ENCODE measurements at regions not wholly inside any gene's neighbourhood (a gene's known extent, or its start where the extent isn't known, plus 50 kb on each side); places are given as distances from the start of the nearest gene placed in this dataset.
"Not testable (repeated sequence)": the region's sequence is repeated elsewhere in the genome, so short reads cannot be mapped to it uniquely, and the experiment has no call there.

DNA sequence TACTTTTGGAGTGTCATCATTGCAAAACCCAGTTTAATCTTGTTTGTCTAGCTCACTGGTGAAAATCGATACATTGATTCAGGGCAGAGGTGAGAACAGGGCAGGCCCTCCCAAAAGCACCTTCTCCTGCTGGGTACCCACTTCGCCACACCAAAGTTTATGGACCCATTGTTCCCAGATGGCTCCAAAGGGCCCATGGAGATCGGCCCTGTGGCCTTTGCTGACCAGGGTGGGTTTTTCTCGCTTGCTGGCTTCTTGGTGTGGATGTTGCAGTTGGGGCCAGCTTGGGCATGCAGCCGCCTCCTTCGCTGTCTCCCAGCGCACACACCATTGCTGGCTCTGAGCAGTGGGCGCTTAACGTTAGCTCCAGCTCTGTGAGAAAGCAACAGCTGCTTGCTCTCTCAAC lies 178.1 kb upstream of the PDE10A start:
- no peak for DNase-seq

DNA sequence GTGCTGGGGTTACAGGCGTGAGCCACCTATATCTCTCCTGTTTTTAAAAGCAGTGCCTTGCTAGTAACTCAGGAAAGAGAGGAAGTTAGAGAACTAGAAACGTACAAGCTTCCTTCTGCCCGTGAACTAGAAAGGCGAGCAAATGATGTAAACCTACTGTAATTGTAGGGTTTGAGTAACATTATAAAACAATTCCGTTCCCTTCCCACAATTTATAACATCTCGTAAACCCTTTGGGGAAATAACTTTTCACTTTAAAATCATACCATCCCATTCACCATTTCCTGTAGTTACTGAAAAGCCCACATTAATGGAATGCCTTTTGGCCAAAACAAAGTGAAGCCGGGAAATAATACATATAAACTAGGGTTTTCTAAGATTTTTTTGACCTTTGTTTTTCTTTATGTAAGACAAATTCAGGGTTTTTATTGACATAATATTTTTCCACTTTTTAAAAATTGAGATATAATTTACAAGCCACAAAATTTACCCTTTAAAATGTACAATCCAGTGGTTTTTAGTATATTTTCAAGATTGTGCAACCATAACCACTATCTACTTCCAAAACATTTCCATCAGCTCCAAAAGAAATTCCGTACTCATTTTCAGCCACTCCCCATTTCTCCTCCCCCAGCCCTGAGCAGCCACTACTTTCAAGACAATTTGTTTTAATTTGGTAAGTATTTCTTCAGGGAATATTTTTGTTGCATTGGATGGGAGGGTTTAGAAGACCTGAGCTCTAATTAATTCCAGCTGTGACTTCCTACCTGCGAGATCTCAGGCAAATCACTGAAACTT lies 175.1 kb upstream of the PDE10A start:
- no peak for DNase-seq

GRCh38 chr6:165836648-165837047 lies 173.6 kb upstream of the PDE10A start:
- not testable (repeated sequence) for DNase-seq

DNA sequence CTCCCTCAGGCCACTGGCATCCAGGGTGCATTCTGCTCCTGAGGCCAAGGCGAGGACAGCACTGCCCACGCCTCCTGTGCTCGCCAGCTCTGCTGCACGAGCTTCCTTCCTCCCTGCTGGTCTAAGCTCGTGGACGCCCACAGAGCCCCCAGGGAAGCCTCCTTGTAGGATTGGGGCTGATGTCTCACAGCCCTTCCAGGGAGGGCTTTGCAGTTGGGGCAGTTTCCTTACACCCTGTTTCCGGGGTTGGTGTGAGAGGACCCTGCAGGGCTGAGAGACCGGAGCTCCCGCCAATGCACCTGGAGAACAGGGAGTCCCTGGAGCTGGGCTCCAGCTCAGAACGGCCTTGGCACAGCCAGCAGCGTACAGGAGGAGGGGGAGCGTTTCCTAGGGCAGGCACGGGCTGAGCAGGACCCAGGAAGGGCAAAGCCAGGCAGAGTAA lies 172.4 kb upstream of the PDE10A start:
- DNase-seq, result no peak

DNA sequence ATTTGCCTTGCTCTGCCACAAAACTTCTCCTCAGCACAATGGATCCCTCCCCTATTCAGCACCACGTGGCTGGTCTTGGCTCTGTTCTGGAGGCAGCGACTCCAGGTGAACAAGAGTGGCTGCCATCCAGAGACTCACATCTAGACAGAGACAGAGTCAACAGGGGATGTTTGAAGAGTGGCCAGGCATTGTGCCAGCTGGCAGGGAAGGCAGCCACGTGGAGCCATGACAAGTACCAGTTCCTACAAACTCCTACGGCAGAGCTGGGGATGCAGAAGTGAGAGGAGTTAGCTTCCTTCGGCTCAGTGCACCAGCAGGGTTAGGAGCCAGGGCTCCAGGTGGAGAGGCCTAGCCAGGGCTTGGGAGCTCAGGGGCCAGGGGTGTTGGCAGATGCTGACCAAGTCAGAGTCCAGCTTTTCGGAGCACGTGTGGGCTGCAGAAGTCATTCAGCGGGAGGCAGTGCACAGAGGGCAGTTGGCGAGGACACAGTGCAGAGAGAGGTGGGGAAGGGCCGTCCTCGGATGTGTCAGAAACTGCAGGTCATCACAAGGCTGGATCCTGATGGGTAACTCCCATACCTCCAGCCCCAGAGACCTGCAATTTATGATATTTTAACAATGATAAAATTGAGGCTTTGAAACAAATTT lies 171.7 kb upstream of the PDE10A start:
- DNase-seq, result peak; percentile 13

GRCh38 chr6:165833355-165833754 lies 170.3 kb upstream of the PDE10A start:
- no peak for DNase-seq

GRCh38 chr6:165831812-165832510 lies 168.9 kb upstream of the PDE10A start:
- DNase-seq, result no peak

- DNase-seq, result no peak
Measured at GRCh38 chr6:165830761-165831160, 167.7 kb upstream of the PDE10A start.

- no peak for DNase-seq
Measured at GRCh38 chr6:165829376-165829775, 166.3 kb upstream of the PDE10A start.

GRCh38 chr6:165827190-165827518 lies 164.1 kb upstream of the PDE10A start:
- DNase-seq, result no peak

GRCh38 chr6:165826487-165827189 lies 163.6 kb upstream of the PDE10A start:
- DNase-seq, result no peak

- DNase-seq, result no peak
Measured at GRCh38 chr6:165825256-165825815, 162.3 kb upstream of the PDE10A start.

- DNase-seq, result no peak
Measured at GRCh38 chr6:165823609-165824326, 160.7 kb upstream of the PDE10A start.

GRCh38 chr6:165822501-165822900 lies 159.5 kb upstream of the PDE10A start:
- no peak for DNase-seq

DNA sequence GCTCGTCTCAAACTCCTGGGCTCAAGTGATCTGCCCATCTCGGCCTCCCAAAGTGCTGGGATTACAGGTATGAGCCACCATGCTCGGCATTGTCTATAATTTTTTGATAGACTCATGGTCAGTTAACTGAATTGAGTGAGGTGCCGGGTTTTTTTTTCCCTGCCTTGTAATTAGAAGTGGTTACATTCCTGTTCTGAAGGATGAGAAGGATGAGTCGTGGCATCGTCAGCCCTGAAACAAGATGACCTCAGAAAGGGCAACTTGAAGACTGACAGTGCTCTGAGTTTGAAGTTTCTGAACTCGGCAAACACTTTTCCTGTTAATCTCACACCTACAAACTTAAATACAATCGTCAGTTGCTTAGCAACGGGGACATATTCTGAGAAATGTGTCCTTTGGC lies 158.7 kb upstream of the PDE10A start:
- no peak for DNase-seq

DNA sequence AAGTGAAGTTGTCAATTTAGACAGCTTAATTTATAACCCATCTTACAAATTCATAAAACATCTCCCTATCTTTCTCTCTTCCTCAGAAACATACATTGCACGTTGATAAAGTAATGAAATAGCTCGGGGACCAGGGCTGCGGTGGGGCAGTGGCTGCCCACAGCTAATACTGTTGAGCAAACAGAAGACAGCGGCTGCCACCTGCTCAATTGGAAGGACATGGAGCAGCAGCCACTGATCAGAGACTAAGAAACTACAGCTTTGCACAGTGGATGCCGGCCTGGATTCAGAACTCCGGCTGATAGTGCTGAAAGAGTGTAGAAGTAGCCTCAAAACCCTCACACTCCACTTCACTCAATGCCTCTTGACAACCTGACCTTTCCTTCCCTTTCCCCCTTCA lies 157.9 kb upstream of the PDE10A start:
- DNase-seq, result no peak

- no peak for DNase-seq
Measured at GRCh38 chr6:165820407-165820806, 157.4 kb upstream of the PDE10A start.

- no peak for DNase-seq
Measured at GRCh38 chr6:165819394-165819793, 156.4 kb upstream of the PDE10A start.

- DNase-seq, result no peak
Measured at GRCh38 chr6:165818200-165818599, 155.2 kb upstream of the PDE10A start.

DNA sequence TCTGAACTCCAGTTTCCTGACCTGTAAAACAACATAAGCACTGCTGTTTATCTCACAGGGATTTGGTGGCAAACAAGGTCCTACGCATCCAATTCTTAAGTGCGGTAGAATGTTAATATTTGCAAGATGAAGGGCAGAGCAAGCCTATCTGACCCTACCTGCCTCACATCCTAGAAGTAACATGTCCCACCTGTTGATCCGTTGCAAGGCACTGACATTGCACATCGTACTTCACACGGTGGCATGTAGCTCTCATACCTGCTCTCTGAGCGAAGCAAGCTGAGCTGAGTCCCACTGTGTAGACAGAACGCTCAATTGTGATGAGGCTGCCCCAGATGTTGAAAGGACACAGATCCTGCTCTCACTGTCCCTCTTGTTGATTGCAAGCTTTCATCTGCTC lies 154.7 kb upstream of the PDE10A start:
- DNase-seq, result no peak

GRCh38 chr6:165817148-165817547 lies 154.1 kb upstream of the PDE10A start:
- DNase-seq, result no peak

DNA sequence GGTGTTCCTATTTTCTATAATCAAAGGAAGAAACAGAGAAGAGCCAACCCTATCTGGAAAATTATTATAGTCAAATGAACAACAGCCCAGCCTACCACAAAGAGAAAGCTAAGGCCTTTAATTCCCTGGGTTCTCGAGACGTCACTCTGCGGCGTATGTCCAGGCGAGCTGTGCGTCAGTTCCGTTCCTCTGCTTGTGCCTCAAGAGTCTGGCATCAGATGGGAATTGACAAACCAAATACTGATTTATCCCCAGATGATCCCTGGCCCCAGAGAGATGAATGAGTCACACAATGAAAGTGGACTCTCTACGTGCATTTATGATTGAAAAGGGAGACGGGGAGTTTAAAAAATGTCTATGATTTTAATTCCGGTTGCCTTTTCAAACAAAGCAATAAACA lies 151.6 kb upstream of the PDE10A start:
- no peak for DNase-seq
